ENCODE measurements at regions not wholly inside any gene's neighbourhood (a gene's known extent, or its start where the extent isn't known, plus 50 kb on each side); places are given as distances from the start of the nearest gene placed in this dataset.

DNA sequence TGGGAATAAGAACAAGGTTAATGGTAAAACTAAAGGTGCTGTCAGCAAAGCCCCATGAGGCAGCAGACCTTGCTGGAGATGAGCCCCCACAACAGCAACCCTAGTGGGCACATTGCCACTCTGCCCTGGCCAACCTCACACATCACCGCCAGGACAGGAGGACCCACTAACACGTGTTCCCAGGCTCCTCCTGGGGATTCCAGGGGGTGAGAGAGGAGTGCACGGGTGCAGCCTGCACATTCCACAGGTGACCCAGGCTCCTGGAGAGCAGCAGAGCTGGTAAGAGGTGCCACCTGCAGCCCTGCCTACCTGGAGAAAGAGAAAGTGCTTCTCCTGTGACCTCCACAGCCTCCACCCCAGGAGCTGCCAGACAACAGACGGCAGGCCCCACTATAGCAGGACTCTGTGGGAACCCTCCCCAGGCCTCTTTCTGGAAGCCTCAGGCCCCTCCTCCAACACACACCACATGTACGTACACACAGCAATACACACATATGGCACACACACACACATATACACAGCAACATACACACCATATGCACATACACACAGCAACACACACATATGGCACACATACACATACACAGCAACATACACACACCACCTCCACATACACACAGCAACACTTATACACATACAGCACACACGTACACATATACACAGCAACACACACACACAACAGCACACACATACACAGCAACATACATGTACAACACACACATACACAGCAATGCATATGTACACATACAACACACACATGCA, 187.1 kb downstream of the GLI2 start:
- no peak overlapping the region for H2AFZ ChIP-seq (ENCODE audit: low read depth)
- H3K27ac ChIP-seq: no peak overlapping the region
- TF ChIP-seq, protein P1, sequence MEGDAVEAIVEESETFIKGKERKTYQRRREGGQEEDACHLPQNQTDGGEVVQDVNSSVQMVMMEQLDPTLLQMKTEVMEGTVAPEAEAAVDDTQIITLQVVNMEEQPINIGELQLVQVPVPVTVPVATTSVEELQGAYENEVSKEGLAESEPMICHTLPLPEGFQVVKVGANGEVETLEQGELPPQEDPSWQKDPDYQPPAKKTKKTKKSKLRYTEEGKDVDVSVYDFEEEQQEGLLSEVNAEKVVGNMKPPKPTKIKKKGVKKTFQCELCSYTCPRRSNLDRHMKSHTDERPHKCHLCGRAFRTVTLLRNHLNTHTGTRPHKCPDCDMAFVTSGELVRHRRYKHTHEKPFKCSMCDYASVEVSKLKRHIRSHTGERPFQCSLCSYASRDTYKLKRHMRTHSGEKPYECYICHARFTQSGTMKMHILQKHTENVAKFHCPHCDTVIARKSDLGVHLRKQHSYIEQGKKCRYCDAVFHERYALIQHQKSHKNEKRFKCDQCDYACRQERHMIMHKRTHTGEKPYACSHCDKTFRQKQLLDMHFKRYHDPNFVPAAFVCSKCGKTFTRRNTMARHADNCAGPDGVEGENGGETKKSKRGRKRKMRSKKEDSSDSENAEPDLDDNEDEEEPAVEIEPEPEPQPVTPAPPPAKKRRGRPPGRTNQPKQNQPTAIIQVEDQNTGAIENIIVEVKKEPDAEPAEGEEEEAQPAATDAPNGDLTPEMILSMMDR (conservative IDR thresholded peaks at IDR 0.05; ENCODE audit: low read depth, low read length): no peak
- no peaks in the 10 kb centered on the region for H3K4me1 ChIP-seq (ENCODE audit: low read depth, poor library complexity, severe bottlenecking)
- H3K9ac ChIP-seq: no peak overlapping the region
- no peaks in the 10 kb centered on the region for H3K79me2 ChIP-seq (ENCODE audit: insufficient read depth, low read depth)
- H3K36me3 ChIP-seq (ENCODE audit: insufficient read depth): no peaks in the 10 kb centered on the region
- no peak overlapping the region for H3K4me3 ChIP-seq (IDR thresholded peaks at IDR 0.05; ENCODE audit: insufficient read depth, low read depth, low read length)
- H4K20me1 ChIP-seq (ENCODE audit: insufficient read depth): no peaks in the 10 kb centered on the region
- H3K4me2 ChIP-seq: no peak overlapping the region
- no peaks in the 10 kb centered on the region for H3K27me3 ChIP-seq (ENCODE audit: insufficient read depth, low read depth)

DNA sequence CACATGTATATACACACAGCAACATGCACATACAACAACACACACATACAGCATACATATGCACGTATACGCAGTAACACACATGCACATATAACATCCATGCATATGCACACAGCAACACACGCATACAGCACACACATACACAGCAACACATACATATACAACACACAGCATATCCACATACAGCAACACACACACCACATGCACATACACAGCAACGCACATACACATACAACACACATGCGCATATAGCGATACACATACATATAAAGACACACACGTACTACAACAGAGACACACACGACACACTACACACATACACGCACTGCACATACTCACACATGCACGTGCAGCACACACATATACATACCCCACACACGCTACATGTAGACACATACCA, 187.8 kb downstream of the GLI2 start:
- TF ChIP-seq, protein P1 (conservative IDR thresholded peaks at IDR 0.05; ENCODE audit: low read depth, low read length): no peak
- Histone ChIP-seq H4K20me1 (ENCODE audit: insufficient read depth) (no peaks in the 10 kb centered on the region), H3K4me3 (IDR thresholded peaks at IDR 0.05; ENCODE audit: insufficient read depth, low read depth, low read length) (no peak overlapping the region), H3K4me2 (no peak overlapping the region), H3K27ac (no peak overlapping the region), H3K27me3 (ENCODE audit: insufficient read depth, low read depth) (no peaks in the 10 kb centered on the region), H3K4me1 (ENCODE audit: low read depth, poor library complexity, severe bottlenecking) (no peaks in the 10 kb centered on the region), H3K9ac (no peak overlapping the region), H3K79me2 (ENCODE audit: insufficient read depth, low read depth) (no peaks in the 10 kb centered on the region), H2AFZ (ENCODE audit: low read depth) (no peak overlapping the region), H3K36me3 (ENCODE audit: insufficient read depth) (no peaks in the 10 kb centered on the region)

DNA sequence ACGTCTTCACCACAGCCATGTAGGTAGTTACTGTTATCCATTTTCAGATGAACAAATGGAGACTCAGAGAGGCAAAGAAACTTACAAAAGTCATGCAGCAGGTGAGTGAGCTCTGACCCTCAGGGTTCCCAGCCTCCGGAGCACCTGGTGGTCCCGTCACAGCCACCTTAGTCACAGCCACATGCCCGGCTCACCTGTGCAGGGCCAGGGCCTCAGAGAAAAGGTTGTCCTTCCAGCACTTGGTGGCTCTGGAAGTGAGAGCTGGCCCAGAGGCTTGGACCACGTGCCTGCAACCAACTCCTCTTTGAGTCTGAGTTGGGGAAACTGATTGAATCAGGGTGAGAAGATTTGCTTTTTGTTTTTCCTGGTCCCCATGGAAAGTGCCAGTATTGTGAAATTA, 189.3 kb downstream of the GLI2 start:
- Histone ChIP-seq H3K27me3 (ENCODE audit: insufficient read depth, low read depth) (no peaks in the 10 kb centered on the region), H4K20me1 (ENCODE audit: insufficient read depth) (no peaks in the 10 kb centered on the region), H3K4me2 (no peak overlapping the region), H3K9ac (no peak overlapping the region), H2AFZ (ENCODE audit: low read depth) (no peak overlapping the region), H3K4me1 (ENCODE audit: low read depth, poor library complexity, severe bottlenecking) (no peaks in the 10 kb centered on the region), H3K27ac (no peak overlapping the region), H3K4me3 (IDR thresholded peaks at IDR 0.05; ENCODE audit: insufficient read depth, low read depth, low read length) (no peak overlapping the region), H3K36me3 (ENCODE audit: insufficient read depth) (no peaks in the 10 kb centered on the region), H3K79me2 (ENCODE audit: insufficient read depth, low read depth) (no peaks in the 10 kb centered on the region)
- TF ChIP-seq, protein P1 (conservative IDR thresholded peaks at IDR 0.05; ENCODE audit: low read depth, low read length): no peak

DNA sequence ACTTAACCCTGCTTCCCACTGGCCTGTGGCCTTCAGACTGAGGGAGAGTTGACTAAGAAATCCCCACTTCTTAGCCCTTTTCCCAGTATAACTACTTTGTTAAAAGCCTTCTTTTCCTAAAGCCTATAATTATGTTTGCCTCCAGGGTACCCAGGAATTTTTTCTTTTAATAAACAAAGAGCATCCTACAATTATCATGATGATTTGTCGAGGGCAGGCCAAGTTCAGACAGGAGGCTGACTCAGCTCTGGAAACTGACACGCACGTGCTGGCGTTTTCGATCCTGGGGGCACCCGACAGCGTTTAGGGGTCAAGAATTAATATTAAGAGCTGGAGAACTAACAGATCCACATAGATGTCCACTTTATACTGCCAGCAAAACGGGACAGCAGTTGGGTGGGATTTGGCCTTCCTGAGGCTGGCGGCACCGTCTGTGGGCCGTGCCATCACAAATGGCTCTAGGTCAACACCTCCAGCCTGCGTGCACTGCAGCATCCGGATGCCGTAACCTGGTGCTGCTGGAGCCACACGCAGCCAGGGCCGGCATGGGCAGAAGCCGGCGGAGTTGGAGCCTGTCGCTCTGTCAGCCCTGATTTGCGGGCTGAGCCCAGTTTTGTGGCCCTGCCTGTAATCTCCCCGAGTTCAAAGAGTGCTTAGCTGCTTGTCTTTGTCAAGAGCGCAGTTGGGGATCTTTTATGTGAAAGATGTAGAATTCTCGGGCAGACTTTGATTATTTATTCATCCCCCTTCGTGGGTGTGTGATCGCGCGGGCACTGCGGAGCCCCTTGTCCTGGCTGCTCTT, 191.0 kb downstream of the GLI2 start:
- Histone ChIP-seq H3K36me3 (ENCODE audit: insufficient read depth) (no peaks in the 10 kb centered on the region), H3K27ac (no peak overlapping the region), H3K27me3 (ENCODE audit: insufficient read depth, low read depth) (no peaks in the 10 kb centered on the region), H3K79me2 (ENCODE audit: insufficient read depth, low read depth) (no peaks in the 10 kb centered on the region), H3K9ac (no peak overlapping the region), H3K4me1 (ENCODE audit: low read depth, poor library complexity, severe bottlenecking) (no peaks in the 10 kb centered on the region), H3K4me3 (IDR thresholded peaks at IDR 0.05; ENCODE audit: insufficient read depth, low read depth, low read length) (no peak overlapping the region), H3K4me2 (no peak overlapping the region), H4K20me1 (ENCODE audit: insufficient read depth) (no peaks in the 10 kb centered on the region), H2AFZ (ENCODE audit: low read depth) (no peak overlapping the region)
- TF ChIP-seq, protein P1 (conservative IDR thresholded peaks at IDR 0.05; ENCODE audit: low read depth, low read length): no peak

Data from KMS-11 (cell line).